ENCODE measurements at regions not wholly inside any gene's neighbourhood (a gene's known extent, or its start where the extent isn't known, plus 50 kb on each side); places are given as distances from the start of the nearest gene placed in this dataset.

DNA sequence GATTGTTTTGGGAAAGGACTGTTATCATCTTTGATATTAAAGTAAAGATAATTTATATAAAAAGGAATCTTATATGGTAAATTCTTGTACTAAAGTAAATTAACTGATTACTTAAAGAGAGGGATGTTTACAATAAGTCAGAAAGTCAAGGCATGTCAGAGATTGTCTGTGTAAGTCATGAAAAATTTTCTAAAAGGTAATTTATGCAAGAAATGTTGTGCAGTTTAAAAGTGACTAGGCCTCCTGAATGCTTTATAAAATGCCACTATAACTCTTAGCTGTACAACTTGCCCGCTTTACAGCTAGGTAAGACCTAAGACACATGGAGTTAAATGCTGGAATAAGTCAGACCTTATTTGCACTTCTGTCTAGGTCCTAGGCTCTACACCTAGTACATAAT lies 692.9 kb downstream of the GBE1 start (continued):
- TF ChIP-seq RAD21 (CRISPR knock-in tag; conservative IDR thresholded peaks at IDR 0.05 in 1 of 2, IDR thresholded peaks at IDR 0.05 in 1 of 2), result no peak
- TF ChIP-seq TBP (optimal IDR thresholded peaks at IDR 0.05; ENCODE audit: low read depth, low read length), result no peak
- TF ChIP-seq MTA3 (IDR thresholded peaks at IDR 0.05; ENCODE audit: borderline replicate concordance), result no peak
- no peak for TF ChIP-seq XRCC5 (IDR thresholded peaks at IDR 0.05; ENCODE audit: low read depth, low read length)

- POLR2A ChIA-PET, result no interaction called here
- Histone ChIP-seq H3K9ac (ENCODE audit: insufficient read depth in 1 of 2, low read depth in 2 of 2, low read length in 2 of 2) (no peak overlapping the region), H2AFZ (ENCODE audit: low read depth, low read length) (no peak overlapping the region), H3K9me1 (ENCODE audit: control insufficient read depth, insufficient read depth, low read length) (no peaks in the 10 kb centered on the region), H3K4me2 (ENCODE audit: insufficient read depth, low read length) (no peak overlapping the region), H3K79me2 (ENCODE audit: control insufficient read depth, insufficient read depth, low read length) (no peaks in the 10 kb centered on the region), H4K20me1 (replicated peaks; ENCODE audit: control insufficient read depth, insufficient read depth, low read length) (no peaks in the 10 kb centered on the region), H3K4me1 (replicated peaks in 1 of 2; ENCODE audit: control insufficient read depth in 2 of 2, insufficient read depth in 2 of 2, low read length in 2 of 2) (no peaks in the 10 kb centered on the region), H3K27me3 (ENCODE audit: control insufficient read depth in 2 of 2, insufficient read depth in 2 of 2, low read length in 2 of 2) (no peaks in the 10 kb centered on the region), H3K9me3 (replicated peaks; ENCODE audit: control insufficient read depth, insufficient read depth, low read depth, low read length) (no peaks in the 10 kb centered on the region), H3K4me3 (no peak overlapping the region), H3K27ac (ENCODE audit: extremely low read depth, low read depth, low read length) (no peak overlapping the region), H3K36me3 (ENCODE audit: control insufficient read depth, insufficient read depth, low read length) (no peaks in the 10 kb centered on the region)
- BruUV-seq (replicated peaks), result no TSS peak
- in situ Hi-C loops (cut with MboI) (no loop called here), intact Hi-C loops (cut with micrococcal nuclease) (no loop called here)
- no peak for DNase-seq (ENCODE audit: extremely low read depth in 1 of 4, low spot score in 3 of 4)
- CTCF ChIA-PET (ENCODE audit: low intra/inter-chr PET ratio), result no interaction called here
- ATAC-seq, result no peak
- no peak for FAIRE-seq
- TF ChIP-seq, protein P1, sequence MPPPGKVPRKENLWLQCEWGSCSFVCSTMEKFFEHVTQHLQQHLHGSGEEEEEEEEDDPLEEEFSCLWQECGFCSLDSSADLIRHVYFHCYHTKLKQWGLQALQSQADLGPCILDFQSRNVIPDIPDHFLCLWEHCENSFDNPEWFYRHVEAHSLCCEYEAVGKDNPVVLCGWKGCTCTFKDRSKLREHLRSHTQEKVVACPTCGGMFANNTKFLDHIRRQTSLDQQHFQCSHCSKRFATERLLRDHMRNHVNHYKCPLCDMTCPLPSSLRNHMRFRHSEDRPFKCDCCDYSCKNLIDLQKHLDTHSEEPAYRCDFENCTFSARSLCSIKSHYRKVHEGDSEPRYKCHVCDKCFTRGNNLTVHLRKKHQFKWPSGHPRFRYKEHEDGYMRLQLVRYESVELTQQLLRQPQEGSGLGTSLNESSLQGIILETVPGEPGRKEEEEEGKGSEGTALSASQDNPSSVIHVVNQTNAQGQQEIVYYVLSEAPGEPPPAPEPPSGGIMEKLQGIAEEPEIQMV (tag; conservative IDR thresholded peaks at IDR 0.05; ENCODE audit: low read depth), result no peak
- no peak for TF ChIP-seq ZNF830 (CRISPR knock-in tag; IDR thresholded peaks at IDR 0.05)
- TF ChIP-seq TCF7L2 (IDR thresholded peaks at IDR 0.05; ENCODE audit: low read depth, low read length), result no peak
- no peak for TF ChIP-seq ESRRA (IDR thresholded peaks at IDR 0.05; ENCODE audit: borderline replicate concordance, low read depth)
- TF ChIP-seq LCOR (CRISPR knock-in tag; IDR thresholded peaks at IDR 0.05), result no peak
- TF ChIP-seq RBM34 (IDR thresholded peaks at IDR 0.05; ENCODE audit: borderline replicate concordance, insufficient read depth, low read length), result no peak
- TF ChIP-seq CREB3L1 (IDR thresholded peaks at IDR 0.05; ENCODE audit: borderline replicate concordance, low read depth), result no peak
- no peak for TF ChIP-seq XRCC5 (IDR thresholded peaks at IDR 0.05; ENCODE audit: low read depth, low read length)
- TF ChIP-seq PTTG1 (tag; IDR thresholded peaks at IDR 0.05; ENCODE audit: low read depth), result no peak
- TF ChIP-seq SP2 (IDR thresholded peaks at IDR 0.05; ENCODE audit: extremely low read depth, low read depth, low read length, poor library complexity, severe bottlenecking), result no peak
- TF ChIP-seq FOXJ2 (tag; IDR thresholded peaks at IDR 0.05), result no peak
- TF ChIP-seq, protein P2, sequence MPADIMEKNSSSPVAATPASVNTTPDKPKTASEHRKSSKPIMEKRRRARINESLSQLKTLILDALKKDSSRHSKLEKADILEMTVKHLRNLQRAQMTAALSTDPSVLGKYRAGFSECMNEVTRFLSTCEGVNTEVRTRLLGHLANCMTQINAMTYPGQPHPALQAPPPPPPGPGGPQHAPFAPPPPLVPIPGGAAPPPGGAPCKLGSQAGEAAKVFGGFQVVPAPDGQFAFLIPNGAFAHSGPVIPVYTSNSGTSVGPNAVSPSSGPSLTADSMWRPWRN (IDR thresholded peaks at IDR 0.05; ENCODE audit: low read depth), result no peak
- TF ChIP-seq CBFA2T3 (IDR thresholded peaks at IDR 0.05), result no peak
- TF ChIP-seq SNRNP70 (optimal IDR thresholded peaks at IDR 0.05; ENCODE audit: low read depth, low read length), result no peak
- TF ChIP-seq, protein P3, sequence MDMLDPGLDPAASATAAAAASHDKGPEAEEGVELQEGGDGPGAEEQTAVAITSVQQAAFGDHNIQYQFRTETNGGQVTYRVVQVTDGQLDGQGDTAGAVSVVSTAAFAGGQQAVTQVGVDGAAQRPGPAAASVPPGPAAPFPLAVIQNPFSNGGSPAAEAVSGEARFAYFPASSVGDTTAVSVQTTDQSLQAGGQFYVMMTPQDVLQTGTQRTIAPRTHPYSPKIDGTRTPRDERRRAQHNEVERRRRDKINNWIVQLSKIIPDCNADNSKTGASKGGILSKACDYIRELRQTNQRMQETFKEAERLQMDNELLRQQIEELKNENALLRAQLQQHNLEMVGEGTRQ (CRISPR knock-in tag; IDR thresholded peaks at IDR 0.05), result no peak
- TF ChIP-seq ZNF263 (CRISPR knock-in tag; IDR thresholded peaks at IDR 0.05; ENCODE audit: borderline replicate concordance), result no peak
These were observed 697.5 kb downstream of the GBE1 start for GRCh38 chr3:81063896-81064295.

Data from K562 (cell line).